ENCODE measurements at regions not wholly inside any gene's neighbourhood (a gene's known extent, or its start where the extent isn't known, plus 50 kb on each side); places are given as distances from the start of the nearest gene placed in this dataset.

DNA sequence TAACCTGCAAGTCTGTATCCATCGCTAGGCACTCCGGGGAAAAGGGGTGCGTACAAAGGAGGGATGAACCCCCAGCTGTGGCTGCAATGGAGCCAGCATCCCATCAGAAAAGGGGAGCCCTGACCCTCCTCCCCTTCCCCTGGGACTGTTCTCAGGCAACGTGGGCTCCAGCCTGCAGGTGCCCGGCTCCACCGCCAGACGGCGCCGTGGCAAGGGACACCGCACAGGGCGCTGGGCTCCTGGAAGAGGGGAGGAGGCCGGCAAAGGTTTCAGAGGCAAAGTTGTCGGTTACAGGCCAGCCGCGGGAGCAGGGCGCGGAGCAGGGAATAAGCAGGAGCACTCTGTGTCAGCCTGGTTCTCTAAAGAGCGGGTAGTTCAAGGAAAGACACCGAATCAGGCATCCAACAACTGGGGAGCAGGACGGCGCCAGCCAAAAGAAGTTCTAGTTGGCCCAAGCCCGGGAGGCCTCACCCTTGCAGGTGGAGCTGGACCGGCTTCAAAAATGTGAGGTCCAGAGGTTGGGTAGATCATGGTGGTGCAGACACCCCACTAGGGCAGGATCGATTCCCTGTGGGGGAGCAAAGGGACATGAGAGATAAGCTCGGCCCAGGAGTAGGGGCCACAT, 53.0 kb upstream of the ATP12A start:
- Histone ChIP-seq H3K27ac (peak overlapping the region in 1 of 4 donors; percentile 65), H3K36me3 (no peaks in the 10 kb centered on the region), H3K27me3 (no peaks in the 10 kb centered on the region), H3K4me3 (no peak overlapping the region), H3K9me3 (no peaks in the 10 kb centered on the region), H3K4me1 (peaks cover 4 to 52% (median 4%) of the 10 kb centered on the region in 3 donors)
- no peak for DNase-seq
- intact Hi-C loops (cut with DNase I), result no loop called here
- TF ChIP-seq, protein P1, sequence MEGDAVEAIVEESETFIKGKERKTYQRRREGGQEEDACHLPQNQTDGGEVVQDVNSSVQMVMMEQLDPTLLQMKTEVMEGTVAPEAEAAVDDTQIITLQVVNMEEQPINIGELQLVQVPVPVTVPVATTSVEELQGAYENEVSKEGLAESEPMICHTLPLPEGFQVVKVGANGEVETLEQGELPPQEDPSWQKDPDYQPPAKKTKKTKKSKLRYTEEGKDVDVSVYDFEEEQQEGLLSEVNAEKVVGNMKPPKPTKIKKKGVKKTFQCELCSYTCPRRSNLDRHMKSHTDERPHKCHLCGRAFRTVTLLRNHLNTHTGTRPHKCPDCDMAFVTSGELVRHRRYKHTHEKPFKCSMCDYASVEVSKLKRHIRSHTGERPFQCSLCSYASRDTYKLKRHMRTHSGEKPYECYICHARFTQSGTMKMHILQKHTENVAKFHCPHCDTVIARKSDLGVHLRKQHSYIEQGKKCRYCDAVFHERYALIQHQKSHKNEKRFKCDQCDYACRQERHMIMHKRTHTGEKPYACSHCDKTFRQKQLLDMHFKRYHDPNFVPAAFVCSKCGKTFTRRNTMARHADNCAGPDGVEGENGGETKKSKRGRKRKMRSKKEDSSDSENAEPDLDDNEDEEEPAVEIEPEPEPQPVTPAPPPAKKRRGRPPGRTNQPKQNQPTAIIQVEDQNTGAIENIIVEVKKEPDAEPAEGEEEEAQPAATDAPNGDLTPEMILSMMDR (IDR thresholded peaks at IDR 0.05), result peak in 3 of 6 experiments; percentile 6 to 58 (median 24)
- TF ChIP-seq POLR2A (IDR thresholded peaks at IDR 0.05), result no peak
- WGBS, 2 donors, result 86 to 96% methylated on average over 10 to 11 of the region's 25 CpGs

DNA sequence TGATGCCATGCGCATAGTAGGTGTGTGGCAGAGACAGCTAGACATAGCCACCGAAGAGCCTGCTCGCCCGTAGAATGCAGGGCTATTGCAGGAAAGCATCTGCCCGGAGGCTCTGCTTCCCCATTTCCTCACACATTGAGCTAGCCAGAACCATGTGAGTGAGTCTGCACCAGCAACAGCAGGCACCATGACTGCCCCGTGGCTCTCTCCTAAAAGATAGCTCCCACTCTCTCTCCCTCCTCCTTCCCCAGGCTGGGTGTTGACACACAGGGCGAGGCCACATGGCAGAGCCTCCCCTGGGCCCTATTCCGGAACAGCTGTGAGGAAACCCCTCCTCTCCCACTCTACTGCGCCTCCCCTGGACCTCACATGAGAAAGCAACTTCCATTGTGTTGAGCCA, 52.3 kb upstream of the ATP12A start:
- Histone ChIP-seq H3K9me3 (no peaks in the 10 kb centered on the region), H3K36me3 (no peaks in the 10 kb centered on the region), H3K27me3 (no peaks in the 10 kb centered on the region), H3K27ac (no peak overlapping the region), H3K4me1 (peaks cover 4 to 52% (median 4%) of the 10 kb centered on the region in 3 donors), H3K4me3 (no peak overlapping the region)
- TF ChIP-seq, protein P1 (IDR thresholded peaks at IDR 0.05), result no peak
- no peak for TF ChIP-seq POLR2A (IDR thresholded peaks at IDR 0.05)
- intact Hi-C loops (cut with DNase I), result no loop called here
- WGBS, 2 donors, result 65 to 83% methylated on average over 7 to 9 of the region's 9 CpGs
- DNase-seq, result no peak

GRCh38 chr13:24629320-24629719, 50.9 kb upstream of the ATP12A start:
- WGBS, 2 donors, result 93 to 100% methylated on average over 2 of the region's 2 CpGs
- intact Hi-C loops (cut with DNase I), result no loop called here

DNA sequence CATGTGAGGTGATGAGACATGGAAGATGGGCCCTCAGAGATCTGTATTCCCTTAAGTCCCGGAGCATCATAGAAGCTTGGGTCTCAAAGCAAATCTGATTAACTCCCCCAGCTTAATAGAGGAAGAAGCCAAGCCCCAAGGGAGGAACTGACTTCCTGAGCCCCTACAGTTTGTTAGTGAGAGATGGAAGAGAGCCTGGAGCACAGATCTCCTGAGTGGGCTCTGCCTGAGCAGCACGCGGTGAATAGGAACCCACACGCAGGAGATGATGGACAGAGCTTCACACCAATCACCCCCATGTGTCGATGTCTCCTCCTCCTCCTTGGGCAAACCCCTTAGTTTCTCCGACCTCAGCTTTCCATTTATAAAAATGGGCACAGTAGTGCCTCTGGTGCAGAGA, 50.1 kb upstream of the ATP12A start:
- H3K4me1 ChIP-seq, result peaks cover 4 to 49% (median 4%) of the 10 kb centered on the region in 3 donors
- no peak overlapping the region for H3K4me3 ChIP-seq
- TF ChIP-seq, protein P1 (IDR thresholded peaks at IDR 0.05), result no peak
- no peak for TF ChIP-seq POLR2A (IDR thresholded peaks at IDR 0.05)
- intact Hi-C loops (cut with DNase I), result no loop called here
- no peaks in the 10 kb centered on the region for H3K9me3 ChIP-seq
- DNase-seq, result no peak
- H3K36me3 ChIP-seq, result no peaks in the 10 kb centered on the region
- no peaks in the 10 kb centered on the region for H3K27me3 ChIP-seq
- peak overlapping the region; percentile 19 to 70 (median 54) for H3K27ac ChIP-seq
- 85 to 89% methylated on average over 1 to 5 of the region's 6 CpGs for WGBS, 2 donors

More at GRCh38 chr13:24629320-24629719, 50.9 kb upstream of the ATP12A start:
- peaks cover 4 to 52% (median 4%) of the 10 kb centered on the region in 3 donors for H3K4me1 ChIP-seq
- no peaks in the 10 kb centered on the region for H3K9me3 ChIP-seq
- no peak for TF ChIP-seq POLR2A (IDR thresholded peaks at IDR 0.05)
- TF ChIP-seq, protein P1 (IDR thresholded peaks at IDR 0.05), result no peak
- no peaks in the 10 kb centered on the region for H3K27me3 ChIP-seq
- DNase-seq, result no peak
- no peak overlapping the region for H3K4me3 ChIP-seq
- no peaks in the 10 kb centered on the region for H3K36me3 ChIP-seq
- H3K27ac ChIP-seq, result peak overlapping the region in 1 of 4 donors; percentile 70
